ENCODE measurements at regions not wholly inside any gene's neighbourhood (a gene's known extent, or its start where the extent isn't known, plus 50 kb on each side); places are given as distances from the start of the nearest gene placed in this dataset.

DNA sequence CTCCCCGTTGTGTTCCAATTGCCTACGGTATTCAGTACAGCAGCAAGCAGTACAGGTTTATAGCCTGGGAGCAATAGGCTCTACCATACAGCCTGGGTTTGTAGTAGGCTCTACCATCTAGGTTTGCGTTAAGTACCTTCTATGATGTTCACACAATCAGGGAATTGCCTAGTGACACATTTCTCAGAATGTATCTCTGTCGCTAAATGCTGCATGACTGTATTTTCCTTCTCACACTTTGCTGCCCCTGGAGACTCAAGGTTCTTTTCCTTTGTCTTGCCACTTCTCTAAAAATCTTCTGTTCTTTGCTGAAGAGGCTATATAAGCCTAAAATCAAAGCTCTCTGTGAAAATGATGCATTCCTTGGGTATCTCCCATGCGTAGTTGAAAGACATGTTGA, 241.9 kb downstream of the CD83 start:
- TF ChIP-seq, protein P1, sequence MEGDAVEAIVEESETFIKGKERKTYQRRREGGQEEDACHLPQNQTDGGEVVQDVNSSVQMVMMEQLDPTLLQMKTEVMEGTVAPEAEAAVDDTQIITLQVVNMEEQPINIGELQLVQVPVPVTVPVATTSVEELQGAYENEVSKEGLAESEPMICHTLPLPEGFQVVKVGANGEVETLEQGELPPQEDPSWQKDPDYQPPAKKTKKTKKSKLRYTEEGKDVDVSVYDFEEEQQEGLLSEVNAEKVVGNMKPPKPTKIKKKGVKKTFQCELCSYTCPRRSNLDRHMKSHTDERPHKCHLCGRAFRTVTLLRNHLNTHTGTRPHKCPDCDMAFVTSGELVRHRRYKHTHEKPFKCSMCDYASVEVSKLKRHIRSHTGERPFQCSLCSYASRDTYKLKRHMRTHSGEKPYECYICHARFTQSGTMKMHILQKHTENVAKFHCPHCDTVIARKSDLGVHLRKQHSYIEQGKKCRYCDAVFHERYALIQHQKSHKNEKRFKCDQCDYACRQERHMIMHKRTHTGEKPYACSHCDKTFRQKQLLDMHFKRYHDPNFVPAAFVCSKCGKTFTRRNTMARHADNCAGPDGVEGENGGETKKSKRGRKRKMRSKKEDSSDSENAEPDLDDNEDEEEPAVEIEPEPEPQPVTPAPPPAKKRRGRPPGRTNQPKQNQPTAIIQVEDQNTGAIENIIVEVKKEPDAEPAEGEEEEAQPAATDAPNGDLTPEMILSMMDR (IDR thresholded peaks at IDR 0.05; ENCODE audit: low read depth, low read length), result no peak
- H3K4me3 ChIP-seq (ENCODE audit: low read depth, low read length), result no peak overlapping the region

DNA sequence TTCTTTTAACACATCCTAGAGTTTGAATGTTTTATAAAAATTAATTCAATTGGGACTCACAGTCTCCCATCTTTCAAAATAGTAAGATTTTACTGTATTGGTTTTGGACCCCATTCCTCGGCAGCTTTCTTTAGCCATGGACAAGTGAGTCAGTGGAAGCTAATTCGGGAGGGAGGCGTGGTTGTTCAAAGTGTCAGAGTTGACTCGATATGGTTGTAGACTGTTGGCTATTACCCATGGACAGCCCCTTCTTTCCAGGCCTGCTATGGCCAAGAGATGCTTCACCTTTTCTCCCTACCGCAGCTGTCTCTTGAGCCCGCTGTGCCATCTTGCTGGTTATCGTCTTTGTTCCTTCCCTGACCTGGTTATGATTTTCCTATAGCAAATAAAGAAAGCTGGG, 243.0 kb downstream of the CD83 start:
- H3K4me3 ChIP-seq (ENCODE audit: low read depth, low read length), result no peak overlapping the region
- TF ChIP-seq, protein P1 (IDR thresholded peaks at IDR 0.05; ENCODE audit: low read depth, low read length), result no peak

DNA sequence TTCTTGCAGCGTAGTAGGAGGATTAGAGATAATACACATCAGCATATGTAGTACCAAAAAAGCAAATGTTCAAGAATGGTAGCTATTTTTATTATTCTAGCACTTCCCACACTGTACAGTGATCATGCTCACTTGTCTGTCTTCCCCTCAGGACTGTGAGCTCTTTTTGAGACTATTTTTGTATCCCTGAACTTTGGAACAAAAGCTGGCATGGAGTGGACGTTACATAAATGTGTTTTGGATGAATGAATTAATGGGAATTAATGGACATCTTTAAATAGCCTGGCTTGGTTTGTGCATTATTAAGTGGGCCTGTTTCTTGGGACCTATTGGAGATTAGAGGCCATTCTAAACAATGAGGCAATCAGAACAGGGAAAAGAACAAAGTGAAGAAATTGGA, 243.7 kb downstream of the CD83 start:
- TF ChIP-seq, protein P1 (IDR thresholded peaks at IDR 0.05; ENCODE audit: low read depth, low read length), result no peak
- H3K4me3 ChIP-seq (ENCODE audit: low read depth, low read length), result no peak overlapping the region

DNA sequence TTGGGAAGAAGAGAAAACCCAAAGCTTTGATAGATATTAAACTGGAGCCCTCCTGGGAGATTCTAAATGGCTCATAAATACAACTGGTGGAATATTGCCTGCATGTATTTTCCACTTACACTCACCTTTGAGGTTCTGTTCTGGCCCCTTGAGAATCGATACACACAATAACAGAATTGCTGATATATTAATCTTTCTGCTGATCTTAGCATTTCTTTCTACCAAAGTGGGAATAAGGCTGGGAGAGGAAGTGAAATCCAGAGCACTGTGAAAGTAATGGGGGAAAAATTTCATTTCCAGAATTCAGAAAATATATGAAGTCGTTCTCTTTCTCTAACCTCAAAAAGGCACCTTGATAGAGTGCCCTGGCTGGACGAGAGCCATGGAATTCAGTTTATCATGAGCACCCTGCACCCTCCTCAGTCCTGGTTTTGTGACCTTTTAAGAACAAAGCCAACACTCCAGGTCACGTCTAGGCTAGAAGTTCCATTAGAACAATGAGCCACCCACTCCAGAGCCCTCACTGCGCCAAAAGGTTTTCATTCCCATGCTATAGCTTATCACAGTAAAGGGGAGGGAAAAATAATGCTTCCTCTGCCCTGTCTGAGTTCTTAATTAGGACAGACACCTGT, 244.5 kb downstream of the CD83 start:
- TF ChIP-seq, protein P1 (IDR thresholded peaks at IDR 0.05; ENCODE audit: low read depth, low read length), result no peak
- H3K4me3 ChIP-seq (ENCODE audit: low read depth, low read length), result no peak overlapping the region

DNA sequence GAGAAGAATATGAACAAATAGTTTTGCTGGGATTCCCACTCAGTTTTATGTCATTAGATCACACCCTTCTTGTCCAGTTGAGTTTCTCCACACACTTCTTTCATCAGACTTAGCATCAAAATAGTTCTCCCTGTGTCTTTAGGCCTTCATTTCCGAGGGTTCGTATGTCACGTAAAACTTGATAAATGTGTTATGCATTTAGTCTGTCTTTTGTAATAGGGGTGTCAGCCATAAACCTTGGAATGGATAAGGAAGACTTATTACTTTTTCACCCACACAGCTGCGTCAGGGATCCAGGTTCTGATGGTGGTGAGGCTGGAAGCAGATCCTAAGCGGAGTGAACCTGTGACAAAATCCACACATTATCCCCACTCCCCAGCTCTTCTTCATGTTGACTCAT, 246.8 kb downstream of the CD83 start:
- no peak overlapping the region for H3K4me3 ChIP-seq (ENCODE audit: low read depth, low read length)
- TF ChIP-seq, protein P1 (IDR thresholded peaks at IDR 0.05; ENCODE audit: low read depth, low read length), result no peak

DNA sequence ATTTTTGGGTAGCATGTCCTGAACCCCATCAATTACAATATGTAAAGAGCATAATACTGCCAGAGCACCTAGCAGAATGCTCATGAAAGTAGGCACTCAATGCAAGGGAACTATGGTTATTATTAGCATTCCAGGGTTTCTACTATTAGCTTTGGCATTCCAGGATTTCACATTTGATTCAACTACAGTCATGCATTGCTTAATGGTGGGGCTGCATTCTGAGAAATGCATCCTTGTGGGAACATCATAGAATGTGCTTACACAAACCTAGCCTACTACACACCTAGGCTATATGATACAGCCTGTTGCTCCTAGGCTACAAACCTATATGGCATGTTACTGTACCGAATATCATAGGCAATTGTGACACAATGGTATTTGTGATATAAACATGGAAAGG, 247.8 kb downstream of the CD83 start:
- no peak overlapping the region for H3K4me3 ChIP-seq (ENCODE audit: low read depth, low read length)
- TF ChIP-seq, protein P1 (IDR thresholded peaks at IDR 0.05; ENCODE audit: low read depth, low read length), result no peak

DNA sequence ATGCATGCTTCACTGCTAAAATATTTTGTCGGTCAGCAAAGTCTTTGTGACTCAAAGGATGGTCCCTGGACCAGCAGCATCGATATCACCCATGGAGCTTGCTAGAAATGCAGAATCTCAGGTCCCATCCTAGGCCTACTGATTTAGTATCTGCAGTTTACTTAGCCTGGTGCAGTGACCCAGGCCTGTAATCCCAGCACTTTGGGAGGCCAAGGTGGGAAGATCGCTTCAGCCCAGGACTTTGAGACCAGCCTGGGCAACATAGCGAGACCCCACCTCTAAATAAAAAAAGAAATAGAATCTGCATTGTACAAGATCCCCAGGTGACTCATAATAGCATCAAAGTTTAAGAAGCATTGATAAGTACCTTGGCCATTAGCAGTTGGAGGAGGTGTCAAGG, 248.7 kb downstream of the CD83 start:
- TF ChIP-seq, protein P1 (IDR thresholded peaks at IDR 0.05; ENCODE audit: low read depth, low read length), result no peak
- no peak overlapping the region for H3K4me3 ChIP-seq (ENCODE audit: low read depth, low read length)

Data from WI38 (cell line).